ENCODE measurements at regions not wholly inside any gene's neighbourhood (a gene's known extent, or its start where the extent isn't known, plus 50 kb on each side); places are given as distances from the start of the nearest gene placed in this dataset.

DNA sequence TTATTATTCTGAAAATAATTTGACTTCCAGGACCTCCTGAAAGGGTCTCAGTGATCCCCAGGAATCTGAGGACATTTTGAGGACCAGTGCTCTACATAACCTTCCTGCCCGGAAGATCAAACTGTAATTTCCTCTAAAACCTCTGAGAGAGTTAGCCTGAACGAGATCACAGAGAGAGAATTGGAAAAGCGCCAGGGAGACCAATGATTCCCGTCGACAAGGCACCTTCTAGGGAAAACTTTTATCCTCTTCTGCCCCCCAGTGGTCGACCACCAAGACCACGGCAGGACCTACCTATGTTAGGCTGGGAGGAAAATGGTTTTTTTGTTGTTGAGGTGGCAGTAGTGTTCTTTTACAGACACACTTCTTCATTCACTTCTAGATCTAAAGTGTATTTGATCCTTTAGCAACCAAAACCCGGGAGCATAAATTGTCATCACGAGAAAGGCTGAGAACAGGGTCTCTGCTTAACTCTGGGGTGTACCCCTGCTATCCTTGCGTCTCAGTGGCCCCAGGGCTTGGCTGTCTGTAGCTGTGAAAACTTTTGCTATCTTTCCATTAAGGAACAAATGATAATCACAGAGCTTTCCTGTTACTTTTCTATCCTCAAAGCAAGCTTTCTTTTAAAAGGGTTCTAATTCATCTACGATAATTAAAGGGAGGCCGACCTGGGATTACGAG lies 62.9 kb upstream of the NID2 start:
- TF ChIP-seq, protein P1, sequence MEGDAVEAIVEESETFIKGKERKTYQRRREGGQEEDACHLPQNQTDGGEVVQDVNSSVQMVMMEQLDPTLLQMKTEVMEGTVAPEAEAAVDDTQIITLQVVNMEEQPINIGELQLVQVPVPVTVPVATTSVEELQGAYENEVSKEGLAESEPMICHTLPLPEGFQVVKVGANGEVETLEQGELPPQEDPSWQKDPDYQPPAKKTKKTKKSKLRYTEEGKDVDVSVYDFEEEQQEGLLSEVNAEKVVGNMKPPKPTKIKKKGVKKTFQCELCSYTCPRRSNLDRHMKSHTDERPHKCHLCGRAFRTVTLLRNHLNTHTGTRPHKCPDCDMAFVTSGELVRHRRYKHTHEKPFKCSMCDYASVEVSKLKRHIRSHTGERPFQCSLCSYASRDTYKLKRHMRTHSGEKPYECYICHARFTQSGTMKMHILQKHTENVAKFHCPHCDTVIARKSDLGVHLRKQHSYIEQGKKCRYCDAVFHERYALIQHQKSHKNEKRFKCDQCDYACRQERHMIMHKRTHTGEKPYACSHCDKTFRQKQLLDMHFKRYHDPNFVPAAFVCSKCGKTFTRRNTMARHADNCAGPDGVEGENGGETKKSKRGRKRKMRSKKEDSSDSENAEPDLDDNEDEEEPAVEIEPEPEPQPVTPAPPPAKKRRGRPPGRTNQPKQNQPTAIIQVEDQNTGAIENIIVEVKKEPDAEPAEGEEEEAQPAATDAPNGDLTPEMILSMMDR (IDR thresholded peaks at IDR 0.05 in 2 of 3, conservative IDR thresholded peaks at IDR 0.05 in 1 of 3; ENCODE audit: borderline replicate concordance in 1 of 3, insufficient read depth in 1 of 3, low read depth in 2 of 3, low read length in 2 of 3) = peak; percentile 67 to 73 (median 71)
- TF ChIP-seq, protein P2, sequence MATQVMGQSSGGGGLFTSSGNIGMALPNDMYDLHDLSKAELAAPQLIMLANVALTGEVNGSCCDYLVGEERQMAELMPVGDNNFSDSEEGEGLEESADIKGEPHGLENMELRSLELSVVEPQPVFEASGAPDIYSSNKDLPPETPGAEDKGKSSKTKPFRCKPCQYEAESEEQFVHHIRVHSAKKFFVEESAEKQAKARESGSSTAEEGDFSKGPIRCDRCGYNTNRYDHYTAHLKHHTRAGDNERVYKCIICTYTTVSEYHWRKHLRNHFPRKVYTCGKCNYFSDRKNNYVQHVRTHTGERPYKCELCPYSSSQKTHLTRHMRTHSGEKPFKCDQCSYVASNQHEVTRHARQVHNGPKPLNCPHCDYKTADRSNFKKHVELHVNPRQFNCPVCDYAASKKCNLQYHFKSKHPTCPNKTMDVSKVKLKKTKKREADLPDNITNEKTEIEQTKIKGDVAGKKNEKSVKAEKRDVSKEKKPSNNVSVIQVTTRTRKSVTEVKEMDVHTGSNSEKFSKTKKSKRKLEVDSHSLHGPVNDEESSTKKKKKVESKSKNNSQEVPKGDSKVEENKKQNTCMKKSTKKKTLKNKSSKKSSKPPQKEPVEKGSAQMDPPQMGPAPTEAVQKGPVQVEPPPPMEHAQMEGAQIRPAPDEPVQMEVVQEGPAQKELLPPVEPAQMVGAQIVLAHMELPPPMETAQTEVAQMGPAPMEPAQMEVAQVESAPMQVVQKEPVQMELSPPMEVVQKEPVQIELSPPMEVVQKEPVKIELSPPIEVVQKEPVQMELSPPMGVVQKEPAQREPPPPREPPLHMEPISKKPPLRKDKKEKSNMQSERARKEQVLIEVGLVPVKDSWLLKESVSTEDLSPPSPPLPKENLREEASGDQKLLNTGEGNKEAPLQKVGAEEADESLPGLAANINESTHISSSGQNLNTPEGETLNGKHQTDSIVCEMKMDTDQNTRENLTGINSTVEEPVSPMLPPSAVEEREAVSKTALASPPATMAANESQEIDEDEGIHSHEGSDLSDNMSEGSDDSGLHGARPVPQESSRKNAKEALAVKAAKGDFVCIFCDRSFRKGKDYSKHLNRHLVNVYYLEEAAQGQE (IDR thresholded peaks at IDR 0.05; ENCODE audit: low read depth) = no peak
- TF ChIP-seq RAD21 (IDR thresholded peaks at IDR 0.05; ENCODE audit: low read depth) = peak; percentile 77
- no peak for TF ChIP-seq POLR2A (IDR thresholded peaks at IDR 0.05; ENCODE audit: borderline replicate concordance, extremely low read depth, insufficient read depth, insufficient read length)
- TF ChIP-seq EZH2phosphoT487 (IDR thresholded peaks at IDR 0.05; ENCODE audit: borderline replicate concordance) = no peak
- TF ChIP-seq CBX3 (IDR thresholded peaks at IDR 0.05; ENCODE audit: low read depth) = no peak

Measured in HCT116 (cell line).